Lower lobe of right lung (tissue), 2 donors: ENCODE measurements at regions not wholly inside any gene's neighbourhood (a gene's known extent, or its start where the extent isn't known, plus 50 kb on each side); places are given as distances from the start of the nearest gene placed in this dataset.

Source experiments
- ATAC-seq, 2 donors: fragments of 200-7000 bp; cut with Tn5 transposase; one replicate each; pipeline ENCODE4 v1.9.1; 2020 to 2022; ENCODE audit warnings: mild to moderate bottlenecking in 2 of 2, moderate library complexity in 2 of 2
- DNase-seq: peaks from one replicate; pipeline ENCODE4 v3.0.0-alpha.2; 2020
- H3K27ac ChIP-seq: fragments of 200-600 bp; one replicate; pipeline ENCODE4 v1.8.0; 2022
- H3K27me3 ChIP-seq: fragments of 200-600 bp; one replicate; pipeline ENCODE4 v1.8.0; 2022; ENCODE audit warnings: low read depth
- H3K36me3 ChIP-seq: fragments of 200-600 bp; one replicate; pipeline ENCODE4 v1.8.0; 2022; ENCODE audit warnings: mild to moderate bottlenecking
- H3K4me1 ChIP-seq: fragments of 200-600 bp; one replicate; pipeline ENCODE4 v1.8.0; 2022
- H3K4me3 ChIP-seq: fragments of 200-600 bp; one replicate; pipeline ENCODE4 v1.8.0; 2022; ENCODE audit warnings: mild to moderate bottlenecking
- H3K9me3 ChIP-seq: fragments of 200-600 bp; one replicate; pipeline ENCODE4 v1.8.0; 2022
- intact Hi-C: fragments of 100-400 bp; cut with DNase I; formaldehyde crosslinking; loops from one replicate; pipeline ENCODE4 v1.11.0; 2022
- TF ChIP-seq, protein P1 (sequence below): fragments of 200-600 bp; IDR thresholded peaks from one replicate; pipeline ENCODE4 v1.8.0; 2022; ENCODE audit warnings: antibody characterized with exemption, mild to moderate bottlenecking
- donor health status: DM: no; HTN: yes; CAD: no; lungs with severe emphysema.

DNA sequence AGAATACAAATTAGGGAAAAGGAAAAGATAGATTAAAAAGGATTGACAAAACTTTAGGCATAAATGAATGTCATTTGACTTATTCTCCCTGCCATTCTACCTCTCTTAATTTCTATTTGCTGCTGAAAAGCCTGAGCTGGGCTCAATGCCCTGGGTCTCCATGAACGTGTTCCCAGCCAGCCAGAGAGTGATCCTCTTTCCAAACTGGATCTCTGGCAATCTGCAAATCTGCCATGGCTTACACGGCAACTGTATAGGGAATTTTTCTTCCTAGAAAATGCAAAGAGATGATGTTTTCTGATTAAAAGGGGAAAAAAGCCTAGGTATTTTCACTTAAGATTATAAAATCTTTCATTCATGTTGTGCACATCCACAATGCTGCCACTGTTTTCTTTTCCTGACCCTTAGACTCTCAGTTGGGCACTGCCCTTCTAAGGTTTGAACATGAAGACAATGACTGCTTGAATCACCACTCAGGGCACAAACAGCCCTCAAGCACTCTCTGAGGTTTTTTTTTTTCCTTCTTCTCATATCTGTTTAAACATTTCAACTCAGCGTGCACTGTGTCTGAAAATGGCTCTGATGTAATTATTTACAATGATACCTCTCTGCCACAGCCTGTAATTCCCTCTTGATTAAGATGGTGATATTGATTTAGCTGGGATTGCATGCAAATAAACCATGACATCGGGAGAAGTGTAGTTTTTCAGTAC lies 60.3 kb downstream of the DACT1 start:
- ATAC-seq (peak in 1 of 2 donors; percentile 83), DNase-seq (no peak)
- Histone ChIP-seq H3K36me3 (no peaks in the 10 kb centered on the region), H3K27me3 (no peaks in the 10 kb centered on the region), H3K4me1 (no peaks in the 10 kb centered on the region), H3K4me3 (no peak overlapping the region), H3K9me3 (no peaks in the 10 kb centered on the region), H3K27ac (no peak overlapping the region)
- intact Hi-C loops = no loop called here
- TF ChIP-seq, protein P1, sequence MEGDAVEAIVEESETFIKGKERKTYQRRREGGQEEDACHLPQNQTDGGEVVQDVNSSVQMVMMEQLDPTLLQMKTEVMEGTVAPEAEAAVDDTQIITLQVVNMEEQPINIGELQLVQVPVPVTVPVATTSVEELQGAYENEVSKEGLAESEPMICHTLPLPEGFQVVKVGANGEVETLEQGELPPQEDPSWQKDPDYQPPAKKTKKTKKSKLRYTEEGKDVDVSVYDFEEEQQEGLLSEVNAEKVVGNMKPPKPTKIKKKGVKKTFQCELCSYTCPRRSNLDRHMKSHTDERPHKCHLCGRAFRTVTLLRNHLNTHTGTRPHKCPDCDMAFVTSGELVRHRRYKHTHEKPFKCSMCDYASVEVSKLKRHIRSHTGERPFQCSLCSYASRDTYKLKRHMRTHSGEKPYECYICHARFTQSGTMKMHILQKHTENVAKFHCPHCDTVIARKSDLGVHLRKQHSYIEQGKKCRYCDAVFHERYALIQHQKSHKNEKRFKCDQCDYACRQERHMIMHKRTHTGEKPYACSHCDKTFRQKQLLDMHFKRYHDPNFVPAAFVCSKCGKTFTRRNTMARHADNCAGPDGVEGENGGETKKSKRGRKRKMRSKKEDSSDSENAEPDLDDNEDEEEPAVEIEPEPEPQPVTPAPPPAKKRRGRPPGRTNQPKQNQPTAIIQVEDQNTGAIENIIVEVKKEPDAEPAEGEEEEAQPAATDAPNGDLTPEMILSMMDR = no peak

DNA sequence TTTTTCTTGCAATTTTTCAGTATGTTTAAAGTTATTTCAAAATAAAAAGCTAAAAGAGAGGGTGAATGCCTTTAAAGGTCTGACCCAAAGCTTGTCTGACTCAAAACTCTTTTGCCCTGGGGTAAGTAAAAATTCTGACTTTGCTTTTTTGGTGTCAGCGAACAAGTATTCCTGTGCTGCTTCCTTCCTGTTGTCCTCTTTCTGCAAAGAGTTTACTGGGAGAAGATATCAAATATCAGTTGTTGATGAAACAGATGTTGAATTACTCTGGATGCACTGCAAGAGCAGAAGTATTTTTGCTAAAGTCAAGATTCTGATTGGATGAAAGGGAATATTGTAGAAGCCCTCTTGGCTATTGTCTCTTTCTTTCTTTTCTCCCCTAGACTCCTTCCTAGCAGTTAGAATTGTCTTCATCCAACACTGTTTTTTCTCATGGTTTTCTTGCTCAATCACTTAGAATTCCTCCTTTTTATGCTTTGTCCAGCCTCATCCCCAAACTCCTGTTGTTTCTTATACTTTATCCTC lies 62.0 kb downstream of the DACT1 start:
- no peaks in the 10 kb centered on the region for H3K27me3 ChIP-seq
- TF ChIP-seq, protein P1 = no peak

DNA sequence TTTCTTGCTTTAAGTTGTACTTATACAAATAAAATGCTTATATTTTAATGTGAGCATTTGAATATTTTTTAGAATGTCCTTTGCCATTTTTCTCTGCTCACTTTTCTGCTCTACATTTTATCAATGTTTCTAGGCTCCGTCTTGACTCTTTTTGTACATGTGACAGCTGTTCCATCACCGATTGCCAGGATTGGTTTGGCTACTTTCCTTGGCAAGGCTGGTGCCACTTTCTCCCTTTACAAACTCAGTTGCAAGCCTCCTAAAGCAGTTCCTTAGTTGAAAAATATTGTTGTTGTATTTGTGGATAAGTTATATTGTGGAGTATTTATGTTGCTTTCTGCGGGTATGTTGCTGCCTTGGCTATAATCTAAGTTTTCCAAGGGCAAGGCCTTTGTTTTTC lies 63.4 kb downstream of the DACT1 start:
- TF ChIP-seq, protein P1 = no peak
- no peaks in the 10 kb centered on the region for H3K27me3 ChIP-seq
- H3K4me1 ChIP-seq = no peaks in the 10 kb centered on the region
- no peak for DNase-seq
- intact Hi-C loops = no loop called here
- H3K27ac ChIP-seq = no peak overlapping the region
- no peak overlapping the region for H3K4me3 ChIP-seq
- no peak for ATAC-seq
- no peaks in the 10 kb centered on the region for H3K9me3 ChIP-seq
- no peaks in the 10 kb centered on the region for H3K36me3 ChIP-seq

More for the DNA sequence above, 62.0 kb downstream of the DACT1 start:
- ATAC-seq = no peak
- no peaks in the 10 kb centered on the region for H3K36me3 ChIP-seq
- DNase-seq = no peak
- no peak overlapping the region for H3K27ac ChIP-seq
- H3K4me1 ChIP-seq = no peaks in the 10 kb centered on the region
- intact Hi-C loops = no loop called here
- no peak overlapping the region for H3K4me3 ChIP-seq
- H3K9me3 ChIP-seq = no peaks in the 10 kb centered on the region

DNA sequence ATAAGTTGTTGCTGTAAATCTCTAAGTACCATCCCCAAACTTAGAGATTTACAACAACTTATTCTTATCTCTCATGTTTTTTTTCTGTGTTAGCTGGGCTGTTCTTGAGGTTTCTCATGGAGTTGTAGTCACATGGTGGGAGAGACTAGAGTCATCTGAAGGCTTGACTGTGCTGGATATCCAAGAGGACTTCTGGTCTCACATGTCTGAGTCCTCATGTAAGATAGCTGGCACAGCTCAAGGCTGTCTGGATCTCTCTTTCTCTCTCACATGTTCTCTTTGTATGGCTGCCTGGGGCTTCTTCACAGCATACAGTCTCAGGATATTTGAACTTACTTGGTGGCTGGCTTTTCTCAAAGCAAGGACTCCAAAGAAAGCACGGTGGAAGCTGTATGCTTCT lies 63.8 kb downstream of the DACT1 start:
- DNase-seq (no peak), ATAC-seq (no peak)
- Histone ChIP-seq H3K27ac (no peak overlapping the region), H3K9me3 (no peaks in the 10 kb centered on the region), H3K4me3 (no peak overlapping the region), H3K36me3 (no peaks in the 10 kb centered on the region), H3K27me3 (no peaks in the 10 kb centered on the region), H3K4me1 (no peaks in the 10 kb centered on the region)
- TF ChIP-seq, protein P1 = no peak
- intact Hi-C loops = no loop called here

DNA sequence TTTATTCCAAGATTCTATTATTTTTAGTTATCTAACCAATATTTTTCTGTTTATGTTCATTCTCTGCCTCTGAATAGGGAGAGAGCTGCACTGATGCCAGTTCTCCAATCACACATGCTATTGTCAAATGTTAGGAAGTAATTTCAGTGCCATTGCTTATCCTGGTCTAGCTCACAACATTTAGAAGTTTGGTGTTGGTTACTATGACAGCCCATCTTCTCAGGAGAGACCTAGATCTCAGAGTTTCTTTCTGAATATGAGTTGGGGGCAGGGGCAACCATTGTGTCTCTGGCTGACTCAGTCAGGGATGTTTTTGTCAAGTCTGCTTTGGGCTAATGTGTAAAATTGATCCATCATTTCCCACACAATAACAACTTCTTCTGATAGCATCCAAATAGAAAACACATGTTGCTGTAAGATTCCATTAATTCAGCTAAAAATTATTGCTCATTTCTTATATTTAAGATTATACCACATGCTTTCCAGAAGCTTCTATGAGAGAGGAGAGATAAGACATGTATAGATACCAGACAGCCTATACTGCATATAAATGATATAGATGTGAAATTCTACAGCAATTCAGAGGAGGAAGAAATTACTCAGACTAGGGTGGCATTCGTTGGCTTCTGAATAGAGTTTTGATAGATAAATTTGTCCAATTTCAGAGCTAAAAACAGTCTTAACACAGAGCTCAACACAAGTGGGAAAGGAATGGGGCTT lies 64.8 kb downstream of the DACT1 start:
- no peaks in the 10 kb centered on the region for H3K9me3 ChIP-seq
- TF ChIP-seq, protein P1 = no peak
- H3K27me3 ChIP-seq = no peaks in the 10 kb centered on the region
- no peaks in the 10 kb centered on the region for H3K4me1 ChIP-seq
- no peak overlapping the region for H3K27ac ChIP-seq
- no peak for DNase-seq
- intact Hi-C loops = no loop called here
- H3K36me3 ChIP-seq = no peaks in the 10 kb centered on the region
- no peak overlapping the region for H3K4me3 ChIP-seq
- no peak for ATAC-seq
